ENCODE measurements at regions not wholly inside any gene's neighbourhood (a gene's known extent, or its start where the extent isn't known, plus 50 kb on each side); places are given as distances from the start of the nearest gene placed in this dataset.

DNA sequence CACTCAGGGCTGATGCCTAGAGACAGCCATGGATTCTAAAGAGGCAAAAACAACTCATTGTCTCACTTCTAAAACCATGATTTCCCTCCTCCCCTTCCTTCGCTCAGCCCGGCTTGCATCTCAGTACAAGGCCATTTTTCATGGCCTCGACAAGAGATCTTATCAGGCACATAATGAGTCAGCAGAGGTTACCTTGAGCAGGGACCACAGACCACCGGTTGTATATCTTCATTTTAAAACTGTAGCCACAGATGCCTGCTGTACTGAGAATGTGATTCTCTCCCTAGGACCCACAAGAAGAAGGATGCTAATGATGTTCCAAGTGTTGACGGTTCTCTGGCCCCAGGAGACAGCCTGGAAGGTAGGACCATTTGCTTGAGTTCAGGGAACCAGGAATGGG lies 331.9 kb downstream of the AJAP1 start:
- TF ChIP-seq, protein P1, sequence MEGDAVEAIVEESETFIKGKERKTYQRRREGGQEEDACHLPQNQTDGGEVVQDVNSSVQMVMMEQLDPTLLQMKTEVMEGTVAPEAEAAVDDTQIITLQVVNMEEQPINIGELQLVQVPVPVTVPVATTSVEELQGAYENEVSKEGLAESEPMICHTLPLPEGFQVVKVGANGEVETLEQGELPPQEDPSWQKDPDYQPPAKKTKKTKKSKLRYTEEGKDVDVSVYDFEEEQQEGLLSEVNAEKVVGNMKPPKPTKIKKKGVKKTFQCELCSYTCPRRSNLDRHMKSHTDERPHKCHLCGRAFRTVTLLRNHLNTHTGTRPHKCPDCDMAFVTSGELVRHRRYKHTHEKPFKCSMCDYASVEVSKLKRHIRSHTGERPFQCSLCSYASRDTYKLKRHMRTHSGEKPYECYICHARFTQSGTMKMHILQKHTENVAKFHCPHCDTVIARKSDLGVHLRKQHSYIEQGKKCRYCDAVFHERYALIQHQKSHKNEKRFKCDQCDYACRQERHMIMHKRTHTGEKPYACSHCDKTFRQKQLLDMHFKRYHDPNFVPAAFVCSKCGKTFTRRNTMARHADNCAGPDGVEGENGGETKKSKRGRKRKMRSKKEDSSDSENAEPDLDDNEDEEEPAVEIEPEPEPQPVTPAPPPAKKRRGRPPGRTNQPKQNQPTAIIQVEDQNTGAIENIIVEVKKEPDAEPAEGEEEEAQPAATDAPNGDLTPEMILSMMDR (IDR thresholded peaks at IDR 0.05; ENCODE audit: low read depth, low read length, missing input control): no peak
- TF ChIP-seq GABPA (IDR thresholded peaks at IDR 0.05 in 1 of 2, conservative IDR thresholded peaks at IDR 0.05 in 1 of 2) (no peak), RAD21 (IDR thresholded peaks at IDR 0.05) (no peak), NR2F2 (IDR thresholded peaks at IDR 0.05) (no peak), RXRA (IDR thresholded peaks at IDR 0.05) (no peak), TAF1 (conservative IDR thresholded peaks at IDR 0.05) (no peak)
- TF ChIP-seq, protein P2, sequence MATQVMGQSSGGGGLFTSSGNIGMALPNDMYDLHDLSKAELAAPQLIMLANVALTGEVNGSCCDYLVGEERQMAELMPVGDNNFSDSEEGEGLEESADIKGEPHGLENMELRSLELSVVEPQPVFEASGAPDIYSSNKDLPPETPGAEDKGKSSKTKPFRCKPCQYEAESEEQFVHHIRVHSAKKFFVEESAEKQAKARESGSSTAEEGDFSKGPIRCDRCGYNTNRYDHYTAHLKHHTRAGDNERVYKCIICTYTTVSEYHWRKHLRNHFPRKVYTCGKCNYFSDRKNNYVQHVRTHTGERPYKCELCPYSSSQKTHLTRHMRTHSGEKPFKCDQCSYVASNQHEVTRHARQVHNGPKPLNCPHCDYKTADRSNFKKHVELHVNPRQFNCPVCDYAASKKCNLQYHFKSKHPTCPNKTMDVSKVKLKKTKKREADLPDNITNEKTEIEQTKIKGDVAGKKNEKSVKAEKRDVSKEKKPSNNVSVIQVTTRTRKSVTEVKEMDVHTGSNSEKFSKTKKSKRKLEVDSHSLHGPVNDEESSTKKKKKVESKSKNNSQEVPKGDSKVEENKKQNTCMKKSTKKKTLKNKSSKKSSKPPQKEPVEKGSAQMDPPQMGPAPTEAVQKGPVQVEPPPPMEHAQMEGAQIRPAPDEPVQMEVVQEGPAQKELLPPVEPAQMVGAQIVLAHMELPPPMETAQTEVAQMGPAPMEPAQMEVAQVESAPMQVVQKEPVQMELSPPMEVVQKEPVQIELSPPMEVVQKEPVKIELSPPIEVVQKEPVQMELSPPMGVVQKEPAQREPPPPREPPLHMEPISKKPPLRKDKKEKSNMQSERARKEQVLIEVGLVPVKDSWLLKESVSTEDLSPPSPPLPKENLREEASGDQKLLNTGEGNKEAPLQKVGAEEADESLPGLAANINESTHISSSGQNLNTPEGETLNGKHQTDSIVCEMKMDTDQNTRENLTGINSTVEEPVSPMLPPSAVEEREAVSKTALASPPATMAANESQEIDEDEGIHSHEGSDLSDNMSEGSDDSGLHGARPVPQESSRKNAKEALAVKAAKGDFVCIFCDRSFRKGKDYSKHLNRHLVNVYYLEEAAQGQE (IDR thresholded peaks at IDR 0.05): no peak
- TF ChIP-seq, protein P3, sequence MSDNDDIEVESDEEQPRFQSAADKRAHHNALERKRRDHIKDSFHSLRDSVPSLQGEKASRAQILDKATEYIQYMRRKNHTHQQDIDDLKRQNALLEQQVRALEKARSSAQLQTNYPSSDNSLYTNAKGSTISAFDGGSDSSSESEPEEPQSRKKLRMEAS (IDR thresholded peaks at IDR 0.05): no peak
